NCI-H510A (cell line): ENCODE measurements at regions not wholly inside any gene's neighbourhood (a gene's known extent, or its start where the extent isn't known, plus 50 kb on each side); places are given as distances from the start of the nearest gene placed in this dataset.
"Not testable (repeated sequence)": the region's sequence is repeated elsewhere in the genome, so short reads cannot be mapped to it uniquely, and the experiment has no call there.

ENCODE experiments used
- DNase-seq: peaks from one replicate; lab custom pipeline; 2025; lab: John Stamatoyannopoulos, UW

GRCh38 chr14:71566276-71566675 is 366.0 kb upstream of the RGS6 start:
- no peak for DNase-seq

GRCh38 chr14:71567499-71568133 is 364.6 kb upstream of the RGS6 start:
- DNase-seq = not testable (repeated sequence)

- no peak for DNase-seq
Measured at GRCh38 chr14:71574976-71575375, 357.3 kb upstream of the RGS6 start.

- DNase-seq = no peak
Measured at GRCh38 chr14:71576472-71576871, 355.8 kb upstream of the RGS6 start.

GRCh38 chr14:71579331-71579730 is 352.9 kb upstream of the RGS6 start:
- no peak for DNase-seq

- DNase-seq = no peak
Measured at GRCh38 chr14:71582705-71583104, 349.5 kb upstream of the RGS6 start.

- no peak for DNase-seq
Measured at GRCh38 chr14:71583194-71583593, 349.0 kb upstream of the RGS6 start.

GRCh38 chr14:71583705-71584104 is 348.5 kb upstream of the RGS6 start:
- DNase-seq = no peak

- no peak for DNase-seq
Measured at GRCh38 chr14:71585361-71585760, 346.9 kb upstream of the RGS6 start.

- no peak for DNase-seq
Measured at GRCh38 chr14:71586131-71586897, 345.9 kb upstream of the RGS6 start.

- DNase-seq = no peak
Measured at GRCh38 chr14:71588028-71588427, 344.2 kb upstream of the RGS6 start.

- DNase-seq = no peak
Measured at GRCh38 chr14:71588576-71589215, 343.5 kb upstream of the RGS6 start.

- no peak for DNase-seq
Measured at GRCh38 chr14:71589609-71590008, 342.6 kb upstream of the RGS6 start.

GRCh38 chr14:71590131-71590530 is 342.1 kb upstream of the RGS6 start:
- DNase-seq = no peak

GRCh38 chr14:71591231-71591630 is 341.0 kb upstream of the RGS6 start:
- DNase-seq = no peak

- DNase-seq = no peak
Measured at GRCh38 chr14:71591929-71592328, 340.3 kb upstream of the RGS6 start.

GRCh38 chr14:71592361-71592760 is 339.9 kb upstream of the RGS6 start:
- no peak for DNase-seq

GRCh38 chr14:71593966-71594365 is 338.3 kb upstream of the RGS6 start:
- no peak for DNase-seq

GRCh38 chr14:71594821-71595220 is 337.4 kb upstream of the RGS6 start:
- no peak for DNase-seq

- no peak for DNase-seq
Measured at GRCh38 chr14:71595441-71595840, 336.8 kb upstream of the RGS6 start.

- DNase-seq = no peak
Measured at GRCh38 chr14:71597287-71597920, 334.8 kb upstream of the RGS6 start.

GRCh38 chr14:71597955-71598660 is 334.1 kb upstream of the RGS6 start:
- DNase-seq = no peak
